PC-9 (cell line): ENCODE measurements at regions not wholly inside any gene's neighbourhood (a gene's known extent, or its start where the extent isn't known, plus 50 kb on each side); places are given as distances from the start of the nearest gene placed in this dataset.

Source experiments
- EZH2 ChIP-seq: fragments of 200-600 bp; sonication (generic); IDR thresholded peaks from 2 replicates; pipeline ENCODE4 v1.8.0; 2017; ENCODE audit warnings: antibody characterized with exemption, low read depth
- TF ChIP-seq, protein P1 (sequence below): fragments of 200-600 bp; sonication (generic); conservative IDR thresholded peaks from 2 replicates; pipeline ENCODE4 v1.6.1; 2017; ENCODE audit warnings: mixed run types, antibody characterized with exemption, mild to moderate bottlenecking, moderate library complexity

DNA sequence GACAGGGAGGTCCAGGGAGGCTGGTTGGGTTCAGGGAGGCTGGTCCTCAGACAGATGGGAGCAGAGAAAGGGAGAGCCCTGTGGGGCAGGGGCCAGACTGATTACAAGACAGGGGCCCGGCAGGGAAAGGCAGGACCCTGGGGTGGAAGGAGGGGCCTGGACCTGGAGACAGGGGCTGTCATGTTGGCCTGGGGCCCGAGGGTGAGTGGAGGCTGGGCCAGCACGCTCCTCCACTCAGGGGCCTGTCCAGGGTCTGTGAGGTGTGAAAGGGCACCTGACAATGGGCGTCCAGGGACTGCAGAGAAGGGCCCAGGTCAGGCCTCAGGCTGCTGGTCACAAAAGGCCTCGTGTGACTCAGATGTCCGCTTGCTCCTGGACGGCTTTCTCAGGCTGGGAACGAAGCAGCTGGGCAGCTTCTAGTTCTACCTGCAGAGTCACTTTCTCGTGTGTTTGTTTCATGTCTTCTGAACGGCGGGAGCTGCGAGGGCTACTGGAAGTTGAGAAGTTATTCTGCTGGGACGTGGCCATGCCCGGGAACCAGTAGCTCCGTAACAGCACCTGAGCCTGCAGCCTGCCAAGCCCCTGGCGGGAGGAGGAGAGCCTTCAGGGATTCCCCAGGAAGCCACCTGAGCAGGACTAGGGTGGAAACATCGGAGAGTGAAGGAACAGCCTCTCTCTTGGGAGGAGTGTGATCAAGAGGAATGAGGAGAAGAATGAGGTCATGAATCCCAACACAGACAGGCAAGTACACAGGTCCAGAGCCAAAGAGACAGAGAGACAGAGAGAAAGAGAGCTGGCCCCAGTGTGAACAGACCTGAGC, 65.8 kb downstream of the KLF6 start:
- TF ChIP-seq, protein P1, sequence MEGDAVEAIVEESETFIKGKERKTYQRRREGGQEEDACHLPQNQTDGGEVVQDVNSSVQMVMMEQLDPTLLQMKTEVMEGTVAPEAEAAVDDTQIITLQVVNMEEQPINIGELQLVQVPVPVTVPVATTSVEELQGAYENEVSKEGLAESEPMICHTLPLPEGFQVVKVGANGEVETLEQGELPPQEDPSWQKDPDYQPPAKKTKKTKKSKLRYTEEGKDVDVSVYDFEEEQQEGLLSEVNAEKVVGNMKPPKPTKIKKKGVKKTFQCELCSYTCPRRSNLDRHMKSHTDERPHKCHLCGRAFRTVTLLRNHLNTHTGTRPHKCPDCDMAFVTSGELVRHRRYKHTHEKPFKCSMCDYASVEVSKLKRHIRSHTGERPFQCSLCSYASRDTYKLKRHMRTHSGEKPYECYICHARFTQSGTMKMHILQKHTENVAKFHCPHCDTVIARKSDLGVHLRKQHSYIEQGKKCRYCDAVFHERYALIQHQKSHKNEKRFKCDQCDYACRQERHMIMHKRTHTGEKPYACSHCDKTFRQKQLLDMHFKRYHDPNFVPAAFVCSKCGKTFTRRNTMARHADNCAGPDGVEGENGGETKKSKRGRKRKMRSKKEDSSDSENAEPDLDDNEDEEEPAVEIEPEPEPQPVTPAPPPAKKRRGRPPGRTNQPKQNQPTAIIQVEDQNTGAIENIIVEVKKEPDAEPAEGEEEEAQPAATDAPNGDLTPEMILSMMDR = no peak
- TF ChIP-seq EZH2 = no peak
